ENCODE measurements at regions not wholly inside any gene's neighbourhood (a gene's known extent, or its start where the extent isn't known, plus 50 kb on each side); places are given as distances from the start of the nearest gene placed in this dataset.

- H3K4me3 ChIP-seq: no peak overlapping the region
- DNase-seq (ENCODE audit: low spot score): no peak
- H3K27ac ChIP-seq: no peak overlapping the region
- TF ChIP-seq, protein P1, sequence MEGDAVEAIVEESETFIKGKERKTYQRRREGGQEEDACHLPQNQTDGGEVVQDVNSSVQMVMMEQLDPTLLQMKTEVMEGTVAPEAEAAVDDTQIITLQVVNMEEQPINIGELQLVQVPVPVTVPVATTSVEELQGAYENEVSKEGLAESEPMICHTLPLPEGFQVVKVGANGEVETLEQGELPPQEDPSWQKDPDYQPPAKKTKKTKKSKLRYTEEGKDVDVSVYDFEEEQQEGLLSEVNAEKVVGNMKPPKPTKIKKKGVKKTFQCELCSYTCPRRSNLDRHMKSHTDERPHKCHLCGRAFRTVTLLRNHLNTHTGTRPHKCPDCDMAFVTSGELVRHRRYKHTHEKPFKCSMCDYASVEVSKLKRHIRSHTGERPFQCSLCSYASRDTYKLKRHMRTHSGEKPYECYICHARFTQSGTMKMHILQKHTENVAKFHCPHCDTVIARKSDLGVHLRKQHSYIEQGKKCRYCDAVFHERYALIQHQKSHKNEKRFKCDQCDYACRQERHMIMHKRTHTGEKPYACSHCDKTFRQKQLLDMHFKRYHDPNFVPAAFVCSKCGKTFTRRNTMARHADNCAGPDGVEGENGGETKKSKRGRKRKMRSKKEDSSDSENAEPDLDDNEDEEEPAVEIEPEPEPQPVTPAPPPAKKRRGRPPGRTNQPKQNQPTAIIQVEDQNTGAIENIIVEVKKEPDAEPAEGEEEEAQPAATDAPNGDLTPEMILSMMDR (IDR thresholded peaks at IDR 0.05): no peak
Observed at GRCh38 chr1:172777767-172778166, 118.9 kb downstream of the FASLG start.

DNA sequence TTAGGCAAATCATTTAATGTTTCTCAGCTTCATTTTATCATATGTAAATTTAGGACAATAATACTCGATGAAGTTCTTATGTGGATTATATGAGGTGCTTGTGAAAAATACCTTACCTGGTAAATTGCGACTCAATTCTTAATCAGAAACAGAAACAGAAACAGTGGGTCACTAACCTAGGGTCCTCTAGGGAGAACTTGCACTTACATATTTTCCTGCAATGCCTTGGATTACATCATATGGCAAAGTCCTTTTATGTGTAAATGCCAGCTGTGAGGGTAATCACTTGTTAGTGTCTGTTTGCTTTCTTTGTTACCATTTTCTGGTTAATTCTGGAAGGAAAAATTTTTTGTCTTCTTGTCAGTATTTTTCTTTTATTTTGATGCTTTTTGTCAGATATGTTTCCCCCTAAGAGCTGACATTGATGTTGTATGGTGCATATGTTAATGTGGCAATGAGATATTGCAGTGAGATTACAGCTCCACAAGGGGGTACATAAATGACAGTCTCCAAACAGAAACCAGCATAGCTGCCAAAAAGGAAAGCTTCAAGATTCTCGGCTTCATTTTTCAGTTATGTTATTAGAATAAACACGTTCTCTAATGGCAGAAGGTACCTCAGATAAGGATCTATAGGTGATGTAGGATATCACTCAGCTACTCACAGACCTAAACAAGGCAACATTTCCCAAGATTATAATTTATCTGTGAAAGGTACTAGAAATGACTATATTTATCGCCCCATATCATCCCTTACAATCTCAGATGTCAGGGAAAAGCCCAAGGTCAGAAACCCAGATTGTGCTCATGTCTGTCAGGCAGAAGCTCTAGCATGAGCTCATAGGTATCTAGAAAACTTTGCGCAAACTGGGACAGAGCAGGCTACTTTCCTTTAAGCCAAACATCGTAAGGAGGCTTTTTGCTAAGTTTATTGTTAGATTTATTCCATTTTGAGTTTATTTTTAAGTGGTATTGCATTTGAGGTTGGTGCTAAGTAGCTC, 119.9 kb downstream of the FASLG start:
- TF ChIP-seq, protein P1 (IDR thresholded peaks at IDR 0.05): no peak
- Histone ChIP-seq H3K27ac (no peak overlapping the region), H3K4me3 (no peak overlapping the region)
- no peak for DNase-seq (ENCODE audit: low spot score)

DNA sequence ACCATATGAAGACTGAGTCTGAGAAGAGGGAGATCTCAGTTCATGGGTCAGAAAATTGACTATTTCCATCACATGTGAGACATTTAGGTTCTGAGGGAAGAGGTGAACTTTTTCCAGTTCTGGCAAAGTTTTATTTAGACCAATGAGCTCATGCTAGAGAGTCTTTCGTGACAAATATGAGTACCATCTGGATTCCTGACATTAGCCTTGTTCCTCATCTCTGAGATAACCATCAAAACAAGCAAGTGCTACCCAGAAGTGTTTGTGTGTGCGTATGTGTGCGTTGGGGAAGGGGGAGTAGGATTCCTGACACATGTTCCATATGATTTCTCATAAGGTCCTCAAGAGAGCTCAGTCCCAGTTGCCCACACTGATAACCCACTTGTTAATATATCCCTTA, 120.6 kb downstream of the FASLG start:
- no peak for DNase-seq (ENCODE audit: low spot score)
- no peak overlapping the region for H3K27ac ChIP-seq
- TF ChIP-seq, protein P1 (IDR thresholded peaks at IDR 0.05): no peak
- no peak overlapping the region for H3K4me3 ChIP-seq

DNA sequence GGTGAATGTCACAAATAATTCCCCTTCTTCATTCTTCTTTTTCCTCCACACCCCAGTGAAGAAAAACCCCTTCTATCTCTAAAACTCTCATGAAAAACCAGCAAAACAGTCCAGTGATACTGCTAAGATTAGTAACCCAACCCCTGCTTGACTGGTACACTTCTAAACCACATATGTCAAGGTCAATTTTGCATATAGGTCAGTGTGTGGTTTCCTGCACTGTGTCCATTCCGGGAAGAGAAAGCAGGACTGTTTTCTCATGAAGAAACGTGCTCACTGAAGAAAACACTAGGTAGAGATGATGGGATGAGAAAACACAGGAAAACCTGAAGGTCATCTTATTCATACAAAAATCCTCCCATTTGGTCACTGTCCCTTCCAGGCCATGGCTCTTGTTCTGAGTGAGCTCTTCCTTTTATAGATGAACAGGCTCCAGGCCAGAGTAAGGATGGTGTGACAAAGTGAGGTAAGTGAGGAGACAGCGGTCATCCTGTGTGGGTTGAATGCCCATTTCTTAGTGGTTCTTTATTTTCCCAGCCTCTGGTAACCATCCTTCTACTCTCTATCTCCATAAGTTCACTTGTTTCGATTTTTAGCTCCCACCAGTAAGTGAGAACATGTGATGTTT, 122.7 kb downstream of the FASLG start:
- TF ChIP-seq, protein P1 (IDR thresholded peaks at IDR 0.05): no peak
- DNase-seq (ENCODE audit: low spot score): no peak
- no peak overlapping the region for H3K27ac ChIP-seq
- H3K4me3 ChIP-seq: no peak overlapping the region

- no peak overlapping the region for H3K4me3 ChIP-seq
- no peak for DNase-seq (ENCODE audit: low spot score)
- TF ChIP-seq, protein P1 (IDR thresholded peaks at IDR 0.05): no peak
- H3K27ac ChIP-seq: no peak overlapping the region
Observed at GRCh38 chr1:172789840-172790239, 130.9 kb downstream of the FASLG start.

DNA sequence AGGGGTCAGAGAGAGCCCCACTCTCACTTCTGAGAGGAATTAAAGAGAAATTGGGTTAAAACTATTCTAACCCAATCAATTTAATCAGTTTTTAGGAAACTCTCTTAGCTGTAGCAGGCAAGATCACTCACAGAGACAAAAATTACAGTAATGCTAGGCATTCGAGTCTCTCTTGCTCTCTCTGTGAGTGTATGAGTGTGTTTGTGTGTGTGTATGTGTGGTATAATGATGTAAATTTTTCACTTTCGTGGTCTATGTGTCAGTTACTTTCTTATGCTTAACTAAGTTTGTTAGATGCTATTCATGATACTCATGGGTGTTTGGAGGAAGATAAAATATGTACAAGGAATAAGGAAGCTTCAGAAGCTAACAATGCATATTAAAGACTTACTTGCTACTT, 131.3 kb downstream of the FASLG start:
- DNase-seq (ENCODE audit: low spot score): no peak
- H3K27ac ChIP-seq: no peak overlapping the region
- H3K4me3 ChIP-seq: no peak overlapping the region
- TF ChIP-seq, protein P1 (IDR thresholded peaks at IDR 0.05): no peak
